Caco-2 (cell line): ENCODE measurements at regions not wholly inside any gene's neighbourhood (a gene's known extent, or its start where the extent isn't known, plus 50 kb on each side); places are given as distances from the start of the nearest gene placed in this dataset.

Experiments
- BruUV-seq: library from RNA; stranded (reverse); fragments of 400-500 nt; replicated peaks from 2 replicates; lab custom pipeline; 2021; lab: Mats Ljungman, UMichigan
- CTCF ChIA-PET: fragments of 300-600 bp; sonication (Branson Sonifier 250); formaldehyde crosslinking; loops from one replicate; lab custom pipeline; 2022; ENCODE audit warnings: antibody characterized with exemption; lab: Charles Lee
- POLR2A ChIA-PET: fragments of 300-600 bp; sonication (Branson Sonifier 250); formaldehyde crosslinking; loops from one replicate; lab custom pipeline; 2022; ENCODE audit warnings: antibody characterized with exemption; lab: Charles Lee
- DNase-seq, 2 experiments: peaks; one replicate each; pipeline versions ENCODE4 v3.0.0 to v3.0.0-alpha.2; 2020 to 2022
- H3K27me3 ChIP-seq: replicated peaks from 2 replicates; pipeline ENCODE4 v1.6.0; 2011; ENCODE audit warnings: low read length; ENCODE audit not compliant: control insufficient read depth, insufficient read depth
- H3K36me3 ChIP-seq: 2 replicates; pipeline ENCODE4 v1.5.1; 2011; ENCODE audit warnings: low read length; ENCODE audit not compliant: control insufficient read depth, insufficient read depth
- H3K4me1 ChIP-seq: fragments of 250-450 bp; sonication (Bioruptor Pico); 2 replicates; pipeline ENCODE4 v1.5.1; 2020; ENCODE audit warnings: mild to moderate bottlenecking
- H3K4me3 ChIP-seq: 2 replicates; pipeline ENCODE4 v1.5.1; 2011; ENCODE audit warnings: low read depth, mild to moderate bottlenecking, control low read depth, low read length
- H3K9me3 ChIP-seq: fragments of 250-450 bp; sonication (Bioruptor Pico); 2 replicates; pipeline ENCODE4 v1.5.1; 2020; ENCODE audit warnings: mild to moderate bottlenecking, moderate library complexity
- H3K27ac Mint-ChIP-seq: one replicate; pipeline ENCODE4 v1.8.0; 2022; ENCODE audit warnings: mixed read lengths; ENCODE audit not compliant: unreplicated experiment
- H3K27me3 Mint-ChIP-seq: one replicate; pipeline ENCODE4 v1.8.0; 2022; ENCODE audit warnings: mixed read lengths; ENCODE audit not compliant: insufficient read depth, unreplicated experiment
- H3K36me3 Mint-ChIP-seq: one replicate; pipeline ENCODE4 v1.8.0; 2022; ENCODE audit warnings: mild to moderate bottlenecking, mixed read lengths; ENCODE audit not compliant: insufficient read depth, unreplicated experiment
- H3K4me1 Mint-ChIP-seq: one replicate; pipeline ENCODE4 v1.8.0; 2022; ENCODE audit warnings: low read depth, mixed read lengths; ENCODE audit not compliant: unreplicated experiment
- H3K4me3 Mint-ChIP-seq: one replicate; pipeline ENCODE4 v1.8.0; 2022; ENCODE audit warnings: mild to moderate bottlenecking, moderate library complexity, mixed read lengths; ENCODE audit not compliant: unreplicated experiment
- H3K9me3 Mint-ChIP-seq: one replicate; pipeline ENCODE4 v1.8.0; 2022; ENCODE audit warnings: mixed read lengths; ENCODE audit not compliant: unreplicated experiment
- intact Hi-C: fragments of 100-400 bp; cut with micrococcal nuclease; formaldehyde crosslinking; loops from one replicate; pipeline ENCODE4 v1.10.0; 2022; ENCODE audit not compliant: unreplicated experiment
- TF ChIP-seq, protein P1 (sequence below), 2 experiments: fragments of 200-600 bp in 1 of 2; IDR thresholded peaks; 1 replicate in 1 of 2; 2 replicates in 1 of 2; pipeline versions ENCODE4 v1.5.1 to v1.8.0; 2011 to 2022; ENCODE audit warnings: antibody characterized with exemption in 1 of 2, control low read depth in 1 of 2, inconsistent platforms in 1 of 2, low read depth in 1 of 2, low read length in 1 of 2, mild to moderate bottlenecking in 1 of 2, moderate library complexity in 1 of 2; ENCODE audit not compliant: insufficient read depth in 1 of 2, severe bottlenecking in 1 of 2, unreplicated experiment in 1 of 2

DNA sequence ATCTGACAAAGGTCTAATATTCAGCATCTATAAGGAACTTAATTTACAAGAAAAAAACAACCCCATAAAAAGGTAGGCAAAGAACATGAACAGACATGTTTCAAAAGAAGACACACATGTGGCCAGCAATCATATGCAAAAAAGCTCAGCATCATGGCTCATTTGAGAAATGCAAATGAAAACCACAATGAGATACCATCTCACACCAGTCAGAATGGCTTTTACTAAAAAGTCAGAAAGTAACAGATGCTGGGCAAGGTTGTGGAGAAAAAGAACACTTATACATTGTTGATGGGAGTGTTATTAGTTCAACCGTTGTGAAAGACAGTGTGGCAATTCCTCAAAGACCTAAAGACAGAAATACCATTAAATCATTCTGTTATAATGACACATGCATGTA, 289.9 kb upstream of the MMS22L start:
- no peaks in the 10 kb centered on the region for H3K36me3 Mint-ChIP-seq
- intact Hi-C loops: no loop called here

DNA sequence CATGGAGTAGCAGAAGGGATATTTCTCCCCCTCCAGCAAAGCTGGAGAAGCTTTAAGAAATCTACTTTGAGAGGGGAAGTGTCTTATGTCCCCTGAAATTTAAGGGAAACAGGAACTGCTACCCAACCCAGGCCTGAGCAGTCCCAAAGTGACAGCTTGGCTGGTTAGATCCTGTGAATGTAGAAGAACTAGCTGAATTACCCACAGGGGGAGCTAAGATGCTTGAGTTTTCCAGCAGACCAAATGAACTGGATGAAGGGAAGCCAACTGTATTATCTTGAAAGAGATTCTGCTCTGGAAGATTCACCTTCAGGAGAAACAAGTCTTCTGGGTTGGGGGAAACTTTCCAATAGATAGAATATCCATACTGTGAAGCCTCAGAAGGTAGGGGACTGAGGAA, 303.3 kb upstream of the MMS22L start:
- TF ChIP-seq, protein P1, sequence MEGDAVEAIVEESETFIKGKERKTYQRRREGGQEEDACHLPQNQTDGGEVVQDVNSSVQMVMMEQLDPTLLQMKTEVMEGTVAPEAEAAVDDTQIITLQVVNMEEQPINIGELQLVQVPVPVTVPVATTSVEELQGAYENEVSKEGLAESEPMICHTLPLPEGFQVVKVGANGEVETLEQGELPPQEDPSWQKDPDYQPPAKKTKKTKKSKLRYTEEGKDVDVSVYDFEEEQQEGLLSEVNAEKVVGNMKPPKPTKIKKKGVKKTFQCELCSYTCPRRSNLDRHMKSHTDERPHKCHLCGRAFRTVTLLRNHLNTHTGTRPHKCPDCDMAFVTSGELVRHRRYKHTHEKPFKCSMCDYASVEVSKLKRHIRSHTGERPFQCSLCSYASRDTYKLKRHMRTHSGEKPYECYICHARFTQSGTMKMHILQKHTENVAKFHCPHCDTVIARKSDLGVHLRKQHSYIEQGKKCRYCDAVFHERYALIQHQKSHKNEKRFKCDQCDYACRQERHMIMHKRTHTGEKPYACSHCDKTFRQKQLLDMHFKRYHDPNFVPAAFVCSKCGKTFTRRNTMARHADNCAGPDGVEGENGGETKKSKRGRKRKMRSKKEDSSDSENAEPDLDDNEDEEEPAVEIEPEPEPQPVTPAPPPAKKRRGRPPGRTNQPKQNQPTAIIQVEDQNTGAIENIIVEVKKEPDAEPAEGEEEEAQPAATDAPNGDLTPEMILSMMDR (IDR thresholded peaks at IDR 0.05; ENCODE audit: insufficient read depth in 1 of 2, low read depth in 1 of 2, low read length in 1 of 2, severe bottlenecking in 1 of 2, unreplicated experiment in 1 of 2): peak in 1 of 2 experiments; percentile 26
- no peaks in the 10 kb centered on the region for H3K9me3 ChIP-seq
- ChIA-PET POLR2A (no interaction called here), CTCF (no interaction called here)
- Mint-ChIP-seq H3K9me3 (no peaks in the 10 kb centered on the region), H3K4me1 (no peaks in the 10 kb centered on the region), H3K36me3 (no peaks in the 10 kb centered on the region), H3K27me3 (no peaks in the 10 kb centered on the region), H3K4me3 (no peak overlapping the region), H3K27ac (no peak overlapping the region)
- H3K36me3 ChIP-seq: no peaks in the 10 kb centered on the region
- no TSS peak for BruUV-seq
- no peak overlapping the region for H3K4me3 ChIP-seq
- intact Hi-C loops: no loop called here
- H3K4me1 ChIP-seq: no peaks in the 10 kb centered on the region
- H3K27me3 ChIP-seq: no peaks in the 10 kb centered on the region
- peak in 1 of 2 experiments; percentile 3 for DNase-seq

More for the DNA sequence above, 289.9 kb upstream of the MMS22L start:
- DNase-seq: no peak
- Histone ChIP-seq H3K4me3 (no peak overlapping the region), H3K9me3 (no peaks in the 10 kb centered on the region), H3K27me3 (no peaks in the 10 kb centered on the region), H3K36me3 (no peaks in the 10 kb centered on the region), H3K4me1 (no peaks in the 10 kb centered on the region)
- ChIA-PET CTCF (no interaction called here), POLR2A (no interaction called here)
- Mint-ChIP-seq H3K9me3 (no peaks in the 10 kb centered on the region), H3K27me3 (no peaks in the 10 kb centered on the region), H3K4me3 (no peak overlapping the region), H3K4me1 (no peaks in the 10 kb centered on the region), H3K27ac (no peak overlapping the region)
- TF ChIP-seq, protein P1 (IDR thresholded peaks at IDR 0.05; ENCODE audit: insufficient read depth in 1 of 2, low read depth in 1 of 2, low read length in 1 of 2, severe bottlenecking in 1 of 2, unreplicated experiment in 1 of 2): no peak
- BruUV-seq: no TSS peak

DNA sequence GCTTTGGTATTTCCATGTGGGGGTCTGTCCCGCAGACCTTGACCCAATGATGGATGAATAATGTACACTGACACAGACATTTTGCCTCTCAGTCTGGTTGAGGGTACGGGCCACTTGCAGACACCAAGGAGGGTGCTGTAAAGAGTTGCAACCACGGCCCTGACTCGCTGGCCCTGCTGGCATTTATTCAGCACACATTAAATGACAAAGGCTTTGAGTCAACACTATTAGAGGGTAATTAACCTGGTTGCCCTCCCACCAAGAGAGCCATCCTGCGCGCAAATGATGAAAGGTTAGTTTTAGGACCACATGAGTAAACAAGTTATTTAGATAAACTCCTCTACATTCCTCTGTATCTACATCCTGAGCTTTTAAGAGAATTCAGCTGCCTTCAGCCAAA, 308.9 kb upstream of the MMS22L start:
- H3K27me3 Mint-ChIP-seq: no peaks in the 10 kb centered on the region
- intact Hi-C loops: no loop called here
- no peak overlapping the region for H3K27ac Mint-ChIP-seq
- no peaks in the 10 kb centered on the region for H3K36me3 Mint-ChIP-seq
- Histone ChIP-seq H3K4me1 (no peaks in the 10 kb centered on the region), H3K27me3 (no peaks in the 10 kb centered on the region), H3K9me3 (no peaks in the 10 kb centered on the region), H3K36me3 (no peaks in the 10 kb centered on the region), H3K4me3 (no peak overlapping the region)
- no TSS peak for BruUV-seq
- no peaks in the 10 kb centered on the region for H3K9me3 Mint-ChIP-seq
- CTCF ChIA-PET: no interaction called here
- no peak overlapping the region for H3K4me3 Mint-ChIP-seq
- no peaks in the 10 kb centered on the region for H3K4me1 Mint-ChIP-seq
- DNase-seq: no peak
- TF ChIP-seq, protein P1 (IDR thresholded peaks at IDR 0.05; ENCODE audit: insufficient read depth in 1 of 2, low read depth in 1 of 2, low read length in 1 of 2, severe bottlenecking in 1 of 2, unreplicated experiment in 1 of 2): no peak
- POLR2A ChIA-PET: no interaction called here
